PFSK-1 (cell line): ENCODE measurements at regions not wholly inside any gene's neighbourhood (a gene's known extent, or its start where the extent isn't known, plus 50 kb on each side); places are given as distances from the start of the nearest gene placed in this dataset.

Experiments used
- POLR2AphosphoS5 ChIP-seq: IDR thresholded peaks from 2 replicates; pipeline ENCODE4 v1.6.1; 2012; ENCODE audit warnings: low read depth, mild to moderate bottlenecking, control low read depth, low read length, moderate library complexity
- SIN3A ChIP-seq: IDR thresholded peaks from 2 replicates; pipeline ENCODE4 v1.6.1; 2012; ENCODE audit warnings: mild to moderate bottlenecking, low read length, moderate library complexity, borderline replicate concordance; ENCODE audit not compliant: insufficient read depth
- TAF1 ChIP-seq: IDR thresholded peaks from 2 replicates; pipeline ENCODE4 v1.6.1; 2012; ENCODE audit warnings: low read length, control low read depth, borderline replicate concordance; ENCODE audit not compliant: insufficient read depth

GRCh38 chr2:146701183-146701582 is 1143.6 kb upstream of the ACVR2A start:
- no peak for TF ChIP-seq TAF1
- TF ChIP-seq POLR2AphosphoS5 = no peak
- no peak for TF ChIP-seq SIN3A
